Trophoblast cell (in vitro differentiated cells and primary cell): ENCODE measurements at regions not wholly inside any gene's neighbourhood (a gene's known extent, or its start where the extent isn't known, plus 50 kb on each side); places are given as distances from the start of the nearest gene placed in this dataset.

Source experiments
- DNase-seq, 2 donors: peaks; one replicate each; pipeline ENCODE4 v3.0.0-alpha.2; 2016
- H2AFZ ChIP-seq: 2 replicates; pipeline ENCODE4 v1.6.1; 2013; ENCODE audit warnings: low read length, moderate library complexity, mild to moderate bottlenecking; ENCODE audit not compliant: insufficient read depth, poor library complexity
- H2AK5ac ChIP-seq: 2 replicates; pipeline ENCODE4 v1.6.1; 2013; ENCODE audit warnings: mild to moderate bottlenecking, low read length
- H2BK120ac ChIP-seq: 2 replicates; pipeline ENCODE4 v1.6.1; 2013; ENCODE audit warnings: low read length, mild to moderate bottlenecking, moderate library complexity; ENCODE audit not compliant: insufficient read depth, poor library complexity
- H2BK12ac ChIP-seq: 2 replicates; pipeline ENCODE4 v1.6.1; 2013; ENCODE audit warnings: mild to moderate bottlenecking, low read length, moderate library complexity
- H2BK5ac ChIP-seq: 2 replicates; pipeline ENCODE4 v1.6.1; 2013; ENCODE audit warnings: low read length, low read depth, moderate library complexity, mild to moderate bottlenecking; ENCODE audit not compliant: poor library complexity
- H3K14ac ChIP-seq: 2 replicates; pipeline ENCODE4 v1.6.1; 2013; ENCODE audit warnings: mild to moderate bottlenecking, low read length
- H3K18ac ChIP-seq: 2 replicates; pipeline ENCODE4 v1.6.1; 2013; ENCODE audit warnings: mild to moderate bottlenecking, low read length
- H3K23ac ChIP-seq: 2 replicates; pipeline ENCODE4 v1.6.1; 2013; ENCODE audit warnings: low read length
- H3K27ac ChIP-seq: 2 replicates; pipeline ENCODE4 v1.5.1; 2013; ENCODE audit warnings: low read depth, mild to moderate bottlenecking, inconsistent platforms, low read length, moderate library complexity
- H3K27me3 ChIP-seq: 2 replicates; pipeline ENCODE4 v1.6.1; 2013; ENCODE audit warnings: inconsistent platforms, mild to moderate bottlenecking, low read length, moderate library complexity; ENCODE audit not compliant: insufficient read depth
- H3K36me3 ChIP-seq, 2 experiments: 1 replicate in 1 of 2; 2 replicates in 1 of 2; pipeline ENCODE4 v1.6.1; 2013; ENCODE audit warnings: low read length in 2 of 2, mild to moderate bottlenecking in 2 of 2, moderate library complexity in 1 of 2; ENCODE audit not compliant: insufficient read depth in 2 of 2, control insufficient read depth in 1 of 2
- H3K4ac ChIP-seq: 2 replicates; pipeline ENCODE4 v1.6.1; 2013; ENCODE audit warnings: low read depth, mild to moderate bottlenecking, low read length, moderate library complexity
- H3K4me1 ChIP-seq, 2 experiments: 1 replicate in 1 of 2; 2 replicates in 1 of 2; pipeline ENCODE4 v1.6.1; 2013; ENCODE audit warnings: low read length in 2 of 2, mild to moderate bottlenecking in 2 of 2, moderate library complexity in 1 of 2; ENCODE audit not compliant: insufficient read depth in 2 of 2, control insufficient read depth in 1 of 2
- H3K4me2 ChIP-seq: 2 replicates; pipeline ENCODE4 v1.6.1; 2013; ENCODE audit warnings: inconsistent platforms, mild to moderate bottlenecking, low read length, moderate library complexity
- H3K4me3 ChIP-seq: 2 replicates; pipeline ENCODE4 v1.5.1; 2013; ENCODE audit warnings: mild to moderate bottlenecking, low read depth, low read length, inconsistent platforms
- H3K79me1 ChIP-seq: one replicate; pipeline ENCODE4 v1.6.1; 2013; ENCODE audit warnings: low read length
- H3K79me2 ChIP-seq: 2 replicates; pipeline ENCODE4 v1.6.1; 2013; ENCODE audit warnings: low read length, mild to moderate bottlenecking; ENCODE audit not compliant: control insufficient read depth, insufficient read depth, poor library complexity
- H3K9ac ChIP-seq: 2 replicates; pipeline ENCODE4 v1.6.1; 2013; ENCODE audit warnings: mild to moderate bottlenecking, low read length
- H3K9me3 ChIP-seq: 2 replicates; pipeline ENCODE4 v1.6.1; 2013; ENCODE audit warnings: low read depth, mild to moderate bottlenecking, control low read depth, inconsistent platforms, low read length; ENCODE audit not compliant: insufficient read depth
- H4K12ac ChIP-seq: 2 replicates; pipeline ENCODE4 v1.6.1; 2013; ENCODE audit warnings: low read depth, mild to moderate bottlenecking, low read length, moderate library complexity
- H4K8ac ChIP-seq: 2 replicates; pipeline ENCODE4 v1.6.1; 2013; ENCODE audit warnings: low read depth, mild to moderate bottlenecking, low read length, moderate library complexity
- H4K91ac ChIP-seq: one replicate; pipeline ENCODE4 v1.6.1; 2013; ENCODE audit warnings: low read depth, mild to moderate bottlenecking, low read length, moderate library complexity
- WGBS: extraction: QIAGEN DNeasy Blood & Tissue Kit; methylation state at CpG from one replicate; pipeline ENCODE4 v1.1.7; 2013; ENCODE audit warnings: missing lambda C conversion rate; ENCODE audit not compliant: insufficient read length, insufficient coverage; ENCODE audit errors: extremely low coverage; 5-methylcytosine and 5-hydroxymethylcytosine counted together

GRCh38 chr13:57425531-57425930, 206.0 kb upstream of the PCDH17 start:
- Histone ChIP-seq H3K23ac (no peak overlapping the region), H3K9me3 (no peaks in the 10 kb centered on the region), H2AK5ac (no peak overlapping the region), H4K91ac (no peak overlapping the region), H3K79me2 (no peaks in the 10 kb centered on the region), H3K14ac (no peak overlapping the region), H2BK5ac (no peak overlapping the region), H3K27ac (no peak overlapping the region), H3K27me3 (no peaks in the 10 kb centered on the region), H3K18ac (no peak overlapping the region), H3K36me3 (no peaks in the 10 kb centered on the region), H2AFZ (no peak overlapping the region), H4K8ac (no peak overlapping the region), H2BK120ac (no peak overlapping the region), H3K4me1 (peaks cover 0 to 3% of the 10 kb centered on the region in 2 experiments), H4K12ac (no peak overlapping the region), H3K4me2 (no peak overlapping the region), H3K4me3 (no peak overlapping the region), H2BK12ac (no peak overlapping the region), H3K9ac (no peak overlapping the region), H3K79me1 (no peaks in the 10 kb centered on the region), H3K4ac (no peak overlapping the region)
- no peak for DNase-seq
- WGBS, result no CpG with 5 or more reads among the region's 3 CpGs

- Histone ChIP-seq H3K27me3 (no peaks in the 10 kb centered on the region), H3K14ac (no peak overlapping the region), H2AK5ac (no peak overlapping the region), H3K9me3 (no peaks in the 10 kb centered on the region), H3K4me2 (no peak overlapping the region), H3K4ac (no peak overlapping the region), H3K27ac (no peak overlapping the region), H4K12ac (no peak overlapping the region), H3K36me3 (no peaks in the 10 kb centered on the region), H3K18ac (no peak overlapping the region), H2BK120ac (no peak overlapping the region), H3K79me2 (no peaks in the 10 kb centered on the region), H2BK12ac (no peak overlapping the region), H3K4me3 (no peak overlapping the region), H4K91ac (no peak overlapping the region), H3K9ac (no peak overlapping the region), H4K8ac (no peak overlapping the region), H3K4me1 (peaks cover 0 to 6% of the 10 kb centered on the region in 2 experiments), H2BK5ac (no peak overlapping the region), H2AFZ (no peak overlapping the region), H3K79me1 (no peaks in the 10 kb centered on the region), H3K23ac (no peak overlapping the region)
- no CpG with 5 or more reads among the region's 2 CpGs for WGBS
- DNase-seq, result no peak
These were observed 194.0 kb upstream of the PCDH17 start for GRCh38 chr13:57437587-57437986.

- Histone ChIP-seq H4K8ac (no peak overlapping the region), H3K4me1 (peaks cover 0 to 6% of the 10 kb centered on the region in 2 experiments), H3K27me3 (no peaks in the 10 kb centered on the region), H4K91ac (no peak overlapping the region), H3K4me2 (no peak overlapping the region), H3K79me2 (no peaks in the 10 kb centered on the region), H4K12ac (no peak overlapping the region), H3K4me3 (no peak overlapping the region), H3K9ac (no peak overlapping the region), H2AK5ac (no peak overlapping the region), H2BK120ac (no peak overlapping the region), H3K79me1 (no peaks in the 10 kb centered on the region), H3K23ac (no peak overlapping the region), H3K4ac (no peak overlapping the region), H2BK5ac (no peak overlapping the region), H2BK12ac (no peak overlapping the region), H3K9me3 (no peaks in the 10 kb centered on the region), H3K18ac (no peak overlapping the region), H3K14ac (no peak overlapping the region), H2AFZ (no peak overlapping the region), H3K36me3 (no peaks in the 10 kb centered on the region), H3K27ac (no peak overlapping the region)
- no CpG with 5 or more reads among the region's 3 CpGs for WGBS
- DNase-seq, result no peak
These were observed 193.5 kb upstream of the PCDH17 start for GRCh38 chr13:57438072-57438471.

- Histone ChIP-seq H3K4me3 (no peak overlapping the region), H3K79me2 (no peaks in the 10 kb centered on the region), H4K12ac (no peak overlapping the region), H3K23ac (no peak overlapping the region), H3K14ac (no peak overlapping the region), H3K9ac (no peak overlapping the region), H2AFZ (no peak overlapping the region), H3K79me1 (no peaks in the 10 kb centered on the region), H2AK5ac (no peak overlapping the region), H2BK120ac (no peak overlapping the region), H3K18ac (no peak overlapping the region), H3K4me1 (no peaks in the 10 kb centered on the region), H4K8ac (no peak overlapping the region), H3K9me3 (no peaks in the 10 kb centered on the region), H4K91ac (no peak overlapping the region), H3K4ac (no peak overlapping the region), H2BK5ac (no peak overlapping the region), H3K27me3 (no peaks in the 10 kb centered on the region), H2BK12ac (no peak overlapping the region), H3K27ac (no peak overlapping the region), H3K36me3 (no peaks in the 10 kb centered on the region), H3K4me2 (no peak overlapping the region)
- no CpG with 5 or more reads among the region's 2 CpGs for WGBS
- no peak for DNase-seq
These were observed 188.1 kb upstream of the PCDH17 start for GRCh38 chr13:57443494-57443893.
